GM12875 (cell line): ENCODE measurements at regions not wholly inside any gene's neighbourhood (a gene's known extent, or its start where the extent isn't known, plus 50 kb on each side); places are given as distances from the start of the nearest gene placed in this dataset.

Experiments used
- H3K4me3 ChIP-seq: one replicate; pipeline ENCODE4 v1.5.1; 2011; ENCODE audit warnings: low read depth, low read length, control low read depth
- TF ChIP-seq, protein P1 (sequence below): IDR thresholded peaks from 2 replicates; pipeline ENCODE4 v1.5.1; 2011; ENCODE audit warnings: low read depth, mild to moderate bottlenecking, control low read depth, inconsistent platforms, low read length, moderate library complexity, borderline replicate concordance; ENCODE audit not compliant: insufficient read depth

DNA sequence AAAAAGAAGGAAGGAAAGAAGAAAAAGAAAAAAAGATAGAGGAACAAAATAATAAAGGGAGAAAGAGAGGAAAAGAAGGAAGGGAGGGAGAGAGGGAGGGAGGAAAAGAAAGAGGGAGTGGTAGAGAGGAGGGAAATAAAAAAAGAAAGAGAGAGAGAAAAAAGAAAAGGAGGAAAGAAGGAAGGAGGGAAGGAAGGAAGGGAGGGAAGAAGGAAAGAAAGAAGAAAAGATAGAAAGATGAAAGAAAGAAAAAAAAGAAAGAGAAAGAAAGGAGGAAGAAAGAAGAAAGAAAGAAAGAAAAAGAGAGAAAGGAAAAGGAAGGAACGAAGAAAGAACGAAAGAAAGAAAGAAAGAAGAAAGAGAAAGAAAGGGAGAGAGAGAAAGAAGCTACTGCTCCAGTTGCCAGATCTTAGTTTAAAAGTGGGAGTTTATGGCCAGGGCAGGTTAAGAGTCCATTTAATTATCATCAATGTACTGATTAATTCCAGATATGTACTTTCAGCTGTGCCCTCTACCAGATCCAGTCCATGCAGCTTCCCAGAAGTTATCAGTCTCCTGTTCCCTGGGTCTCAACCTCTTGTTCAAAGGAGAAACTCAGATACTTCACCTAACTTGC, 1378.5 kb upstream of the NUDT12 start:
- TF ChIP-seq, protein P1, sequence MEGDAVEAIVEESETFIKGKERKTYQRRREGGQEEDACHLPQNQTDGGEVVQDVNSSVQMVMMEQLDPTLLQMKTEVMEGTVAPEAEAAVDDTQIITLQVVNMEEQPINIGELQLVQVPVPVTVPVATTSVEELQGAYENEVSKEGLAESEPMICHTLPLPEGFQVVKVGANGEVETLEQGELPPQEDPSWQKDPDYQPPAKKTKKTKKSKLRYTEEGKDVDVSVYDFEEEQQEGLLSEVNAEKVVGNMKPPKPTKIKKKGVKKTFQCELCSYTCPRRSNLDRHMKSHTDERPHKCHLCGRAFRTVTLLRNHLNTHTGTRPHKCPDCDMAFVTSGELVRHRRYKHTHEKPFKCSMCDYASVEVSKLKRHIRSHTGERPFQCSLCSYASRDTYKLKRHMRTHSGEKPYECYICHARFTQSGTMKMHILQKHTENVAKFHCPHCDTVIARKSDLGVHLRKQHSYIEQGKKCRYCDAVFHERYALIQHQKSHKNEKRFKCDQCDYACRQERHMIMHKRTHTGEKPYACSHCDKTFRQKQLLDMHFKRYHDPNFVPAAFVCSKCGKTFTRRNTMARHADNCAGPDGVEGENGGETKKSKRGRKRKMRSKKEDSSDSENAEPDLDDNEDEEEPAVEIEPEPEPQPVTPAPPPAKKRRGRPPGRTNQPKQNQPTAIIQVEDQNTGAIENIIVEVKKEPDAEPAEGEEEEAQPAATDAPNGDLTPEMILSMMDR = no peak

DNA sequence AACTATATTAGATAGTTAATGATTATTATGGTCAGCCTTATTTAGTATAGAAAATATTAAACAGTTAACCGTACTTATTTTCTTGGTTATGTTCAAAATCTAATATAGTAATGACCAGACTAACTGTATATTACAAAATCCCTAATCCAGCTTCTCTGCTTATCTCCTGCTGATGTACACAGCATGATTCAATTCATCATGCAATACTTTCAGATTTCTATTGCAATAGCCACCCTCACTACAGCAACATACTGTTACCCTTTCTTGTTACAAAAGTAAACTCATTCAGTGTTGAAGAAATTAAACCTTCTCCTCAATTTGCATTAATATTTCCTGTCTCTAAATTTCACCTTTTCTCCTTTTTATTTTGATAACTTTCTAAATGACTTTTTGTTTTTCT, 1375.0 kb upstream of the NUDT12 start:
- H3K4me3 ChIP-seq = no peak overlapping the region
- TF ChIP-seq, protein P1 = no peak

More for the DNA sequence above, 1378.5 kb upstream of the NUDT12 start:
- H3K4me3 ChIP-seq = no peak overlapping the region

DNA sequence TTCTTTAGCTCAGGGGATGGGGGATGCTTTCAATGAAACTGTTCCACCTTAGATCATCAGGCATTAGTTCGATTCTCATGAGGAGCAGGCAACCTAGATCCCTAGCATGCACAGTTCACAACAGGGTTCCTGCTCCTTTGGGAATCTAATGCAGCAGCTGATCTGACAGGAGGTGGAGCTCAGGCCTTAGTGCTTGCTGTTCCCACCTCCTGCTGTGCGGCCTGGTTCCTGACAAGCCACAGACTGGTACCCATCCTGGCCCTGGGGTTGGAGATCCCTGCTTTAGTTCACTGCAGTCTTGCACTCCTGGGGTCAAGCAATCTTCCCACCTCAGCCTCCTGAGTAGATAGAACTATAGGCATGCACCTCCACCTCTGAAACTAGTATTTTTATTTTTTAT, 1369.8 kb upstream of the NUDT12 start:
- no peak overlapping the region for H3K4me3 ChIP-seq
- TF ChIP-seq, protein P1 = no peak

- TF ChIP-seq, protein P1 = no peak
- H3K4me3 ChIP-seq = no peak overlapping the region
These were observed 1366.4 kb upstream of the NUDT12 start for GRCh38 chr5:104928906-104929520.

DNA sequence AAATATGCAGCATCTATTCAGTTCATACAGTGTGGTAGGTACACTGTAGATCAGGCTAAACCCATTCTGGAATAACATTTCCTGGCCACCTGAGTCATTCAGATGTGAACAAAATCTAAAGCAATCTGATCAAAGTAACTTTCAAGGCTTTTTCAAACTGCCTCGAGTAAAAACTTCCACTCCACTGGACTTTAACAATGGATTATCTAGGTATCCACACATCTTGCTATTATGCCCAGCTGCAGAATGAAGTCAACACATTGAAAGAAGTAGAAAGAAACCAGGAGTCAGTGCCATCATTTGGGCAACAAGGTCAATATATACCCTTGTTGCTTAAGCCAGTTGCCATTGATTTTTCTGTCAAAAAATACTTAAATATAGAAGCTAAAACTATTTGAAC, 1352.6 kb upstream of the NUDT12 start:
- H3K4me3 ChIP-seq = no peak overlapping the region
- TF ChIP-seq, protein P1 = no peak

DNA sequence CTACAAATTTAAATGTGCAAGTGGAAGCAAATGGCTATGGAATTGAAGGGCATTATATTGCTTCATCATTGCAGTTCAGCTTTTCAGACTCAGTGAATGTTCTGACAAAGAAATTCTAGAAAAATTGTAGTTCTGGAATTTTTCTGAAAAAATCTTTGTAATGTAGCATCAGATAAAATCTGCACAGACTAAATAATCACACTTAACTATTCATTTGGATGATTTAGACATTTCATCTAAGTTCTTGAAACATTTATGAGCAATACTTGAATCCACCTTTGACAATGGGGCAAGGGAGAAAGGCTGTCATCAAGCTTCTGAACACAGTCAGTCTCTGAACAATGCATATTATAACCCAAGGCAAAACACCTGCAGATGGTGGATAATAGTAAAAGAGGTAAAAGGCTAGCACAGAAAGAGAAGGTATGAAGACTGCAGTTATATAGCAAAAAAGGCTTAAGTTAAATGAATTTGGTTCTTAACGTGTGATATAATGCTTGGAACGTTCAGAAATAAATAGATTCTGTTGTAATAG, 1352.0 kb upstream of the NUDT12 start:
- no peak overlapping the region for H3K4me3 ChIP-seq
- TF ChIP-seq, protein P1 = no peak

DNA sequence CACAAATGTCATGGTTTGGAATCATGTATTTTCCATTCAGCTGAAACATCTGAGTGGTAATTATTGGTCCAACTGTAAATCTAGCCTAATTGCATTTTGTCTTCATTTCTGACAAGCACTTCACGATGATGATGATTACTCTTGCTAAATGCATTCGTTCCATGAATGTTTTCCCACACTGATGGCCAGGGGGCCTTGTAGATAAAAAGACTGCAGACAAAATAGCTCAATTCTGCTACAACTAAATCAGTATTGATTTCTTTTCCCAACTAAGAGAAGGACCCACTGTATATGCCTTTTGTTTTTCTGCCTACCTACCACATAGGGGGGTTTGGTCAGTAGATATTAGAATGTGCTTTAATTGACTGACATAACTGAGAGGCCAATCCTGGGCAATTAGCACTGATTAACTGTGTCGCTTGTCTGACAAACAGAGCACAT, 1351.3 kb upstream of the NUDT12 start:
- no peak overlapping the region for H3K4me3 ChIP-seq
- TF ChIP-seq, protein P1 = no peak
